ENCODE measurements at regions not wholly inside any gene's neighbourhood (a gene's known extent, or its start where the extent isn't known, plus 50 kb on each side); places are given as distances from the start of the nearest gene placed in this dataset.

- no peak overlapping the region for H3K4me3 ChIP-seq
- no peak for DNase-seq
- H3K9me3 ChIP-seq, result no peaks in the 10 kb centered on the region
- 92 to 94% (median 94%) methylated on average over 3 of the region's 3 CpGs for WGBS, 3 donors
- intact Hi-C loops (cut with DNase I), result no loop called here
- no peaks in the 10 kb centered on the region for H3K36me3 ChIP-seq
- no peak overlapping the region for H3K27ac ChIP-seq
- no peak for TF ChIP-seq EP300 (IDR thresholded peaks at IDR 0.05)
- no peaks in the 10 kb centered on the region for H3K27me3 ChIP-seq
- no peaks in the 10 kb centered on the region for H3K4me1 ChIP-seq (ENCODE audit: insufficient read depth)
Observed at GRCh38 chr17:77685881-77686486, 272.5 kb upstream of the TNRC6C start.

DNA sequence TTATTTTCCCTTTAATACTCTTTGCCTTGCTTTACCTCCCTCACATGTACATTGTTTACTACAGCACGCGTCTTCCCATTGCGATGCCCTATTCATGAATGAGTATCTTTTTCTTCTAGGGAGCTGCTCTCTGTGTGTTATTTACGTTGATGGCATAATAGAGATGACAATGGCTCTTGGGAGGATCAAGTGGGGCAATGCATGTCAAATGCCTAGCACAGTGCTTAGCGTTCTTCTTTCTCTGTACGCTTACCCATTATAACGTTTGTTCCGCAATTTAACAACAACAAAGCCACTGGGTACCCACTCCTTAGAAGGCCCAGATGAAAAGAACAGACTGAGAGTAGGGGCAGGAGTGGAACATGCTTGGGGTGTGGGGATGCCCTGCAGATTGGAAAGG is 271.6 kb upstream of the TNRC6C start:
- Histone ChIP-seq H3K27ac (no peak overlapping the region), H3K4me1 (ENCODE audit: insufficient read depth) (no peaks in the 10 kb centered on the region), H3K27me3 (no peaks in the 10 kb centered on the region), H3K4me3 (no peak overlapping the region), H3K36me3 (no peaks in the 10 kb centered on the region), H3K9me3 (no peaks in the 10 kb centered on the region)
- no peak for DNase-seq
- intact Hi-C loops (cut with DNase I), result no loop called here
- TF ChIP-seq, protein P1, sequence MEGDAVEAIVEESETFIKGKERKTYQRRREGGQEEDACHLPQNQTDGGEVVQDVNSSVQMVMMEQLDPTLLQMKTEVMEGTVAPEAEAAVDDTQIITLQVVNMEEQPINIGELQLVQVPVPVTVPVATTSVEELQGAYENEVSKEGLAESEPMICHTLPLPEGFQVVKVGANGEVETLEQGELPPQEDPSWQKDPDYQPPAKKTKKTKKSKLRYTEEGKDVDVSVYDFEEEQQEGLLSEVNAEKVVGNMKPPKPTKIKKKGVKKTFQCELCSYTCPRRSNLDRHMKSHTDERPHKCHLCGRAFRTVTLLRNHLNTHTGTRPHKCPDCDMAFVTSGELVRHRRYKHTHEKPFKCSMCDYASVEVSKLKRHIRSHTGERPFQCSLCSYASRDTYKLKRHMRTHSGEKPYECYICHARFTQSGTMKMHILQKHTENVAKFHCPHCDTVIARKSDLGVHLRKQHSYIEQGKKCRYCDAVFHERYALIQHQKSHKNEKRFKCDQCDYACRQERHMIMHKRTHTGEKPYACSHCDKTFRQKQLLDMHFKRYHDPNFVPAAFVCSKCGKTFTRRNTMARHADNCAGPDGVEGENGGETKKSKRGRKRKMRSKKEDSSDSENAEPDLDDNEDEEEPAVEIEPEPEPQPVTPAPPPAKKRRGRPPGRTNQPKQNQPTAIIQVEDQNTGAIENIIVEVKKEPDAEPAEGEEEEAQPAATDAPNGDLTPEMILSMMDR (IDR thresholded peaks at IDR 0.05), result no peak
- no peak for TF ChIP-seq POLR2A (IDR thresholded peaks at IDR 0.05)
- no peak for TF ChIP-seq EP300 (IDR thresholded peaks at IDR 0.05)
- WGBS, 3 donors, result 92 to 95% (median 94%) methylated on average over 8 of the region's 8 CpGs

- H3K9me3 ChIP-seq, result no peaks in the 10 kb centered on the region
- WGBS, 3 donors, result 85 to 99% (median 86%) methylated on average over 6 of the region's 6 CpGs
- no peak overlapping the region for H3K4me3 ChIP-seq
- TF ChIP-seq, protein P1 (IDR thresholded peaks at IDR 0.05), result no peak
- intact Hi-C loops (cut with DNase I), result no loop called here
- H3K27ac ChIP-seq, result no peak overlapping the region
- no peaks in the 10 kb centered on the region for H3K36me3 ChIP-seq
- H3K4me1 ChIP-seq (ENCODE audit: insufficient read depth), result no peaks in the 10 kb centered on the region
- no peak for DNase-seq
- H3K27me3 ChIP-seq, result no peaks in the 10 kb centered on the region
Observed at GRCh38 chr17:77687417-77687816, 271.1 kb upstream of the TNRC6C start.

GRCh38 chr17:77687921-77688320 is 270.6 kb upstream of the TNRC6C start:
- H3K4me1 ChIP-seq (ENCODE audit: insufficient read depth), result no peaks in the 10 kb centered on the region
- WGBS, 3 donors, result 88 to 91% (median 90%) methylated on average over 16 of the region's 16 CpGs
- DNase-seq, result no peak
- no peaks in the 10 kb centered on the region for H3K27me3 ChIP-seq
- no peaks in the 10 kb centered on the region for H3K9me3 ChIP-seq
- intact Hi-C loops (cut with DNase I), result no loop called here
- no peaks in the 10 kb centered on the region for H3K36me3 ChIP-seq
- no peak overlapping the region for H3K27ac ChIP-seq
- TF ChIP-seq, protein P1 (IDR thresholded peaks at IDR 0.05), result no peak
- TF ChIP-seq POLR2A (IDR thresholded peaks at IDR 0.05) (no peak), EP300 (IDR thresholded peaks at IDR 0.05) (no peak)
- H3K4me3 ChIP-seq, result no peak overlapping the region

DNA sequence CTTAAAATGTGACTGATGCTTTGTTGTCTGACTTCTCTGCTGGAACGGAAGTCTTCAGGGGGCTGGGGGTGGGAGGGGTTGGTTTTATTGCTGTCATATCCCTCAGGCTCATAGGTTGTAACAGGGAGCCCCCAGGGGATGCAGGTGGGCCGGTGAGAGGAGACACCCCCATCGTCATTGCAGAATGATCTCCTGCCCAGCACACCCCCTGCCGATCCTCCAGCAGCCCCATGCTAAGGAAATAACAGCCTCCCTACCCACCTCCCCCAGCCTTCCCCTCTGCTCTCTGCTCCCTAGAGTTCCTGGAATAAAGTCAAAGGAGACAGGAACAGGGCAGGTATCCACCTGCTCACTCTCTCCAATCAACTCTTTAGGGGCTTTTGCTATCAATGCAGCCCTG is 270.1 kb upstream of the TNRC6C start:
- Histone ChIP-seq H3K9me3 (no peaks in the 10 kb centered on the region), H3K27ac (no peak overlapping the region), H3K36me3 (no peaks in the 10 kb centered on the region), H3K27me3 (no peaks in the 10 kb centered on the region), H3K4me1 (ENCODE audit: insufficient read depth) (no peaks in the 10 kb centered on the region), H3K4me3 (no peak overlapping the region)
- 31 to 43% (median 39%) methylated on average over 4 of the region's 4 CpGs for WGBS, 3 donors
- DNase-seq, result no peak
- no peak for TF ChIP-seq EP300 (IDR thresholded peaks at IDR 0.05)
- TF ChIP-seq, protein P1 (IDR thresholded peaks at IDR 0.05), result no peak
- intact Hi-C loops (cut with DNase I), result no loop called here
